ENCODE measurements at regions not wholly inside any gene's neighbourhood (a gene's known extent, or its start where the extent isn't known, plus 50 kb on each side); places are given as distances from the start of the nearest gene placed in this dataset.

GRCh38 chr6:153412519-153412918, 281.4 kb upstream of the RGS17 start:
- ATAC-seq (ENCODE audit: low FRiP score in 2 of 2) = no peak
- H3K4me1 ChIP-seq = no peaks in the 10 kb centered on the region
- no peaks in the 10 kb centered on the region for H3K27me3 ChIP-seq
- no peak overlapping the region for H3K27ac ChIP-seq
- TF ChIP-seq EP300 (IDR thresholded peaks at IDR 0.05) (no peak), POLR2AphosphoS5 (IDR thresholded peaks at IDR 0.05) (no peak), POLR2A (IDR thresholded peaks at IDR 0.05) (no peak), CTCF (IDR thresholded peaks at IDR 0.05) (no peak)
- no peak for DNase-seq
- H3K9me3 ChIP-seq = no peaks in the 10 kb centered on the region
- 70 to 78% methylated on average over 1 of the region's 1 CpG for WGBS, 2 donors
- H3K36me3 ChIP-seq = no peaks in the 10 kb centered on the region
- H3K4me3 ChIP-seq = no peak overlapping the region

DNA sequence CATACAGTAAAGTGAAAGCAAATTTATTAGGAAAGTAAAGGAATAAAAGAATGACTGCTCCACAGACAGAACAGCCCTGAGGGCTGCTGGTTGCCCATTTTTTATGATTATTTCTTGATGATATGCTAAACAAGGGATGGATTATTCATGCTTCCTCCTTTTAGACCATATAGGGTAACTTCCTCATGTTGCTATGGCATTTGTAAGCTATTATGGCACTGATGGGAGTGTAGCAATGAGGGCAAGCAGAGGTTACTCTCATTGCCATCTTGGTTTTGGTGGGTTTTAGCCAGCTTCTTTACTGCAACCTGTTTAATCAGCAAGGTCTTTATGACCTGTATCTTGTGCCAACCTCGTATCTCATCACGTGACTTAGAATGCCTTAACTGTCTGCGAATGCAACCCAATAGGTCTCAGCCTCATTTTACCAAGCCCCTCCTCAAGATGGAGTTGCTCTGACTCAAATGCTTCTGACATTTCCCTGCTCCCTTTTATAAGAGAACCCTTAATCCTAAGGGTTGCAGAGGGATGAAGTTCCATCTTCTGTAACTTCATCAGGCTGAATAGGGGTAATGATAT, 280.1 kb upstream of the RGS17 start:
- no peak for DNase-seq
- Histone ChIP-seq H3K4me3 (no peak overlapping the region), H3K9me3 (no peaks in the 10 kb centered on the region), H3K4me1 (no peaks in the 10 kb centered on the region), H3K27me3 (no peaks in the 10 kb centered on the region), H3K27ac (no peak overlapping the region), H3K36me3 (no peaks in the 10 kb centered on the region)
- TF ChIP-seq CTCF (IDR thresholded peaks at IDR 0.05) (no peak), POLR2A (IDR thresholded peaks at IDR 0.05) (no peak), POLR2AphosphoS5 (IDR thresholded peaks at IDR 0.05) (no peak), EP300 (IDR thresholded peaks at IDR 0.05) (no peak)
- no peak for ATAC-seq (ENCODE audit: low FRiP score in 2 of 2)
- WGBS, 2 donors = 94 to 96% methylated on average over 3 of the region's 3 CpGs

DNA sequence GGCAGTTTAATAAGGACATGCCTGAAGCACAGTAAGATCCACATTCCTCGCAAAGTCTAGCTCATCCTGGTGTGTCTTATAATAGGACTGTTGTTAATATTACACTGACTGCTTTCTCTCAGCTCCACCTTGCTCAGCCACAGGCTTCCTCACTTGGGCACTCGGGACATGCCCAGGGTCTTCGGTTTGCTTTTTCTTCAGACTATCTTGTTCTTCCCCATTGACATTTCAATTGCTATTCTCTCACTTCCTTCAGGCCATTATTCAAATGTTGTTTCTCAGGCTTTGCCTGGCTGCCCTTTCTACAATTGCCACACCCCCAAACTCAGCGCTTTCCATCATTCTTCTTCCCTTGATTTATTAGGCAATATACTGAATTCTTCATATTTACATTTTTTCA, 274.8 kb upstream of the RGS17 start:
- DNase-seq (no peak), ATAC-seq (ENCODE audit: low FRiP score in 2 of 2) (no peak)
- Histone ChIP-seq H3K4me1 (no peaks in the 10 kb centered on the region), H3K27ac (no peak overlapping the region), H3K9me3 (no peaks in the 10 kb centered on the region), H3K36me3 (no peaks in the 10 kb centered on the region), H3K27me3 (no peaks in the 10 kb centered on the region), H3K4me3 (no peak overlapping the region)
- 75 to 79% methylated on average over 4 of the region's 4 CpGs for WGBS, 2 donors
- no peak for TF ChIP-seq EP300 (IDR thresholded peaks at IDR 0.05)
- no peak for TF ChIP-seq POLR2A (IDR thresholded peaks at IDR 0.05)
- TF ChIP-seq CTCF (IDR thresholded peaks at IDR 0.05) = no peak
- no peak for TF ChIP-seq POLR2AphosphoS5 (IDR thresholded peaks at IDR 0.05)

- TF ChIP-seq POLR2A (IDR thresholded peaks at IDR 0.05) (no peak), CTCF (IDR thresholded peaks at IDR 0.05) (no peak), EP300 (IDR thresholded peaks at IDR 0.05) (no peak), POLR2AphosphoS5 (IDR thresholded peaks at IDR 0.05) (no peak)
- WGBS, 2 donors = 82 to 85% methylated on average over 2 of the region's 2 CpGs
- ATAC-seq (ENCODE audit: low FRiP score in 2 of 2) = no peak
Observed at GRCh38 chr6:153401751-153402150, 270.7 kb upstream of the RGS17 start.

GRCh38 chr6:153392156-153392555, 261.1 kb upstream of the RGS17 start:
- no peak overlapping the region for H3K4me3 ChIP-seq
- 40 to 55% methylated on average over 4 of the region's 4 CpGs for WGBS, 2 donors
- TF ChIP-seq EP300 (IDR thresholded peaks at IDR 0.05) (no peak), POLR2AphosphoS5 (IDR thresholded peaks at IDR 0.05) (no peak), CTCF (IDR thresholded peaks at IDR 0.05) (no peak), POLR2A (IDR thresholded peaks at IDR 0.05) (no peak)
- ATAC-seq (ENCODE audit: low FRiP score in 2 of 2) (no peak), DNase-seq (no peak)
- H3K36me3 ChIP-seq = no peaks in the 10 kb centered on the region
- no peaks in the 10 kb centered on the region for H3K9me3 ChIP-seq
- H3K27me3 ChIP-seq = no peaks in the 10 kb centered on the region
- no peaks in the 10 kb centered on the region for H3K4me1 ChIP-seq
- no peak overlapping the region for H3K27ac ChIP-seq

More at GRCh38 chr6:153401751-153402150, 270.7 kb upstream of the RGS17 start:
- H3K4me3 ChIP-seq = no peak overlapping the region
- H3K27me3 ChIP-seq = no peaks in the 10 kb centered on the region
- no peaks in the 10 kb centered on the region for H3K9me3 ChIP-seq
- no peak overlapping the region for H3K27ac ChIP-seq
- no peaks in the 10 kb centered on the region for H3K36me3 ChIP-seq
- no peak for DNase-seq
- H3K4me1 ChIP-seq = no peaks in the 10 kb centered on the region
